Middle frontal gyrus (tissue), 1 donor: ENCODE measurements at regions not wholly inside any gene's neighbourhood (a gene's known extent, or its start where the extent isn't known, plus 50 kb on each side); places are given as distances from the start of the nearest gene placed in this dataset.
"Not testable (repeated sequence)": the region's sequence is repeated elsewhere in the genome, so short reads cannot be mapped to it uniquely, and the experiment has no call there.

ENCODE experiments used
- DNase-seq: peaks from one replicate; pipeline ENCODE4 v3.0.0-alpha.2; 2015; ENCODE audit warnings: low spot score; ENCODE audit errors: extremely low spot score

GRCh38 chr17:73887739-73888138 lies 243.5 kb upstream of the SDK2 start:
- DNase-seq, result no peak

GRCh38 chr17:73888862-73889261 lies 244.6 kb upstream of the SDK2 start:
- no peak for DNase-seq

GRCh38 chr17:73889439-73889838 lies 245.2 kb upstream of the SDK2 start:
- DNase-seq, result no peak

GRCh38 chr17:73890831-73891405 lies 246.7 kb upstream of the SDK2 start:
- DNase-seq, result no peak

- DNase-seq, result no peak
Measured at GRCh38 chr17:73895157-73895556, 250.9 kb upstream of the SDK2 start.

GRCh38 chr17:73896966-73897365 lies 252.7 kb upstream of the SDK2 start:
- no peak for DNase-seq

- no peak for DNase-seq
Measured at GRCh38 chr17:73899839-73900238, 255.6 kb upstream of the SDK2 start.

- DNase-seq, result no peak
Measured at GRCh38 chr17:73900516-73900915, 256.3 kb upstream of the SDK2 start.

GRCh38 chr17:73901249-73901648 lies 257.0 kb upstream of the SDK2 start:
- no peak for DNase-seq

GRCh38 chr17:73901661-73902415 lies 257.6 kb upstream of the SDK2 start:
- no peak for DNase-seq

GRCh38 chr17:73902416-73903181 lies 258.4 kb upstream of the SDK2 start:
- DNase-seq, result no peak

- DNase-seq, result no peak
Measured at GRCh38 chr17:73906896-73907870, 262.9 kb upstream of the SDK2 start.

GRCh38 chr17:73909186-73909585 lies 264.9 kb upstream of the SDK2 start:
- DNase-seq, result no peak

- no peak for DNase-seq
Measured at GRCh38 chr17:73910206-73910605, 266.0 kb upstream of the SDK2 start.

- no peak for DNase-seq
Measured at GRCh38 chr17:73910821-73911515, 266.7 kb upstream of the SDK2 start.

- DNase-seq, result no peak
Measured at GRCh38 chr17:73911726-73912372, 267.6 kb upstream of the SDK2 start.

GRCh38 chr17:73912373-73912746 lies 268.1 kb upstream of the SDK2 start:
- no peak for DNase-seq

- no peak for DNase-seq
Measured at GRCh38 chr17:73914536-73915274, 270.5 kb upstream of the SDK2 start.

- DNase-seq, result not testable (repeated sequence)
Measured at GRCh38 chr17:73919033-73919432, 274.8 kb upstream of the SDK2 start.
